Retina (tissue), 1 donor: ENCODE measurements at regions not wholly inside any gene's neighbourhood (a gene's known extent, or its start where the extent isn't known, plus 50 kb on each side); places are given as distances from the start of the nearest gene placed in this dataset.
"Not testable (repeated sequence)": the region's sequence is repeated elsewhere in the genome, so short reads cannot be mapped to it uniquely, and the experiment has no call there.

Experiments
- DNase-seq: peaks from one replicate; pipeline ENCODE4 v3.0.0-alpha.2; 2016

DNA sequence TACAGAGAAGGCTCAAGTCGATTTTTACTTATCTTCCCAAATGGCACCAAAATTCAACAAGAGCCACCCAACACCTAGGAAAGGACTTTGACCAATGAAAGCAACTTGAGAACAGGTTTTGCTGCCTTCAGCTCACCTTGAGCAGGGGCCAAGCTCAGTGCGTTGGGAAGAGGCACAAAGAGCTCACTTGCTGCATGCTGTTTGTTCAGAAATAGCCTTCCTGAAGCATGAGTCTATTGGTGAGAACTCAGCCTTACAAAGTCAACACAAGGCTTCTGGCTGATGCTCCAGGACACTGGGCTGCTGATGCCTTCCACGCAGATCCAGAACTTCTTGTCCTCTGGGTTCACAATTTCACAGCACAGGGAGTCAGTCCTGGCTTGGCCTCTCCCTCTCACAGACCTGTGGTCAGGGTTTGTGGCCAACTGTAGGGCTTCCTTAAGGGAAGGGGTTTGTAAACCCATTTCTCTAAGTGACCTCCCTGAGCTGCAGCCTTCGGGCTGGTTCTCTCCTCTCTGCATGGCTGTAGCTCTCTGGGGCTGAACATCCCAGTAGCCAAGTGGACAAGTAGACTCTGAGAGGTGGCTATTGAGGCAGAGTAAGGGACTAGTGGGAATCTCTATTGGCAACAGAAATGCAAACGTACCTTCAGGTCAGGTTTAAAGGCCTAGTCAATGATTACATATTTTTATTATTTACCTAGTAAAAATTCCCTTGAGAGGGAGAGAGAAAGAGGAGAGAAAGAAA, 124.7 kb upstream of the GATA6 start:
- no peak for DNase-seq

DNA sequence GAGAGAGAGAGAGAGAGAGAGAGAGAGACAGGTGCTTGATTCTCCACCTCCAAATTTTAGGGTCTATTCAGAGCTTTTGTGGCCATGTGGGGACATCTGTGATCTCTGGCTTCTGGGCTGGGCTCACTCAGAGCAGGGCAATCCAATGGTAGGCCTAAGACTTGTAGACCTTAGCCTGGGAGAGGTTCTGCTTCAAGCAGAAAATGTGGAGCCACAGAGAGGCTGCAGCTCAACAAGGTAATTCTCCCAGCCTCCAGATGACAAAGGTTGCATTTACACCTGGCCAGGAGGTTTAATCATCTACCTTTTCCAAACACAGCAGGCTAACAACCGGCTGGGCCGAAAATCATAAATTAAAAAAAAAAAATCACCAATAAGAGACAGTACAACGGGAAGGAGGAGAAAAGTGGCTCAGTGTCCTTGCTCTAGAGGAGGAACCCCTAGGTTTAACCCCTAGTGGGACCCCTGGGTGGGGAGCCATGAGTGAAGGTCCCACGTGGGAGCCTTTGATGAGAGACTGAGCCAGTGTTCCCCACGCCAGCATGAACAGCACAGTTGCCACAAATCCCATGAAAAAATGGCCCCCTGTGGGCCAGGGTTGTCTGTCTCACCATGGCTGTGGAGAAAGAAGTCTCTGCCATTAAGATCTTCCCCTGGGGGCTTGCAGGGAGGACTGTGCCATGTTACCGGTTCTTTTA, 124.0 kb upstream of the GATA6 start:
- no peak for DNase-seq

DNA sequence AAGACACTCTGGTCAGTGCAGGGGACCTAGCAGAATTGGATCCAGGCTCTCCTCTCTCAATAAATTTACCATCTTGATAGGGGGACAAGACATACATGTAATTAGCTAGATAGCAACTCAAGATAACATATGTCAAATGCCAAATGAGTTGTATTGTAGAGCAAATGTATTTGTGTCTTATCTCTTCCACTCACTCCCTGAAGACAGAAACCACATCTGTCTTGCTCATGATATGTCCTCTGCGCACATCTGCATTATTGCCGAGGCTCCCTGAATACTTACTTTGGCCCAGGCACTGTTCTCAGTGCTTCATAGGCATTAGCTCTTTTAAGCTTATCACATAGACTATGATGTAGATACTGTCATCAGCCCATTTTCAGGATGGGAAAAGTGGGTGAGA, 122.9 kb upstream of the GATA6 start:
- no peak for DNase-seq

DNA sequence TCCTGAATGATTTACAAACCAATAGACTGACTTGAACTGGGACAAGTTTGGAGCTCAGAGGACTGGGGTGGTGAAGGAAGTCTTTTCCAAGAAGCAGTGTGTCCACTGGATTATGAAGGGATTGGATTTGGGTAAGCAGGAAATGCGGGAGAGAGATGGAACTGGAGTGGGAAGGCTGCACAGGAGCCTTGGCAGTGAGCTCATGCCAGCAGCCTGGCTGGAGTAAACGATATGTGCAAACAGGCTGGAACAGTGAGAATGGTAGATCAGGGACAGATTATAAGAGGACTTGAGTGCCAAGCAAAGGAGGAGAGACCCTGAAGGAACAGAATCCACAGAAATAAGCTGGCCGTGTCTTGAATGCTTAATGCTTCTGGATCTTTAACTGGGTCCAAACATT, 121.9 kb upstream of the GATA6 start:
- no peak for DNase-seq

DNA sequence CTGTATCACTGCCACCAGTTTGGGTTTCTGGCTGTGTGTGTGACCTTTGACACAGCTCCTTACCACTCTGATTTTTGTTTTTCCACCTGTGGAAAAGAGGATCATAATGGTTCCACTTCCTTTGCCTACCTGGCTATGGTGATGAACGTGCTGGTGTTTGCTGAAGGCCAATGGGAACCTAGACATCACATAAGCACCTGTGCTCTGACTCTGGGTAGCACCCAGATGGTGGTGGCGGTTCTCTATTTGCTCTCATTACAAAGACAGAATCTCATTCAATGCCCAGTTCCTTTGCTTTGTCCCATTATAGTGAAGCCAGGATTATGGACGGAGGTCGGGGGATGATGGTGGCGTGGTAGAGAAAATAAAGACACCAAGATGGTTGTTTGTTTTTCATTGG, 121.2 kb upstream of the GATA6 start:
- no peak for DNase-seq

DNA sequence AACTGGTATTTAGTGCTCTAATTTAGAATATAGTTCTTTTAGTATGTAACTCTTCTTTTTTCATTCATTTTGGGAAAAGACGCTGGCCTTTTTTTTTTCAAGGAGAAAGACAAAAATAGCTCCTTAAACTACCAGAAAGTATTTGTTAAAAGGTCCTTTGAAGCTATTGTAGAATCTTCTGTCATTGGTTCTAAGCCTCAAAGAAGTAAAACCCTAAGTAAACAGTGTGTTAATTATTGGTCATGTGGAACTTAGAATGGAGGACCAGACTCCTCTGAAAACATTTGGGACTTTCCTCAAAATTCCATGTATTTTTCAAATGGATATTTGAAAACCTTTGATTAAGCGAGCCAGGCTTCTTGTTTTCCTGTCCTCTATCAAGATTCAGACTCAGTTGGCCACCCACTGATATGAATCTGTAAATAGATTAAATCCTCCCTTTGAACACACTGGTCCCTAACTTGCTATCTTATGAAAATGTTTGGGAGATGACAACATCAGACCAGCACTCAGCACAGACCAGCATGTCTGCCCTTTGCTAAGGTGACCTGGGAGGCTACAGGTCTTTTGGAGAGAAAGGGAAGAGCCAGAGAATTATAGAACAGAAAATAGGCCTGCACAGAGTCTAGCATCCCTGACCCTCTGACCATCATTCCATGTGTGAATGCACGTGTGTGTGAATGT, 120.3 kb upstream of the GATA6 start:
- no peak for DNase-seq

DNA sequence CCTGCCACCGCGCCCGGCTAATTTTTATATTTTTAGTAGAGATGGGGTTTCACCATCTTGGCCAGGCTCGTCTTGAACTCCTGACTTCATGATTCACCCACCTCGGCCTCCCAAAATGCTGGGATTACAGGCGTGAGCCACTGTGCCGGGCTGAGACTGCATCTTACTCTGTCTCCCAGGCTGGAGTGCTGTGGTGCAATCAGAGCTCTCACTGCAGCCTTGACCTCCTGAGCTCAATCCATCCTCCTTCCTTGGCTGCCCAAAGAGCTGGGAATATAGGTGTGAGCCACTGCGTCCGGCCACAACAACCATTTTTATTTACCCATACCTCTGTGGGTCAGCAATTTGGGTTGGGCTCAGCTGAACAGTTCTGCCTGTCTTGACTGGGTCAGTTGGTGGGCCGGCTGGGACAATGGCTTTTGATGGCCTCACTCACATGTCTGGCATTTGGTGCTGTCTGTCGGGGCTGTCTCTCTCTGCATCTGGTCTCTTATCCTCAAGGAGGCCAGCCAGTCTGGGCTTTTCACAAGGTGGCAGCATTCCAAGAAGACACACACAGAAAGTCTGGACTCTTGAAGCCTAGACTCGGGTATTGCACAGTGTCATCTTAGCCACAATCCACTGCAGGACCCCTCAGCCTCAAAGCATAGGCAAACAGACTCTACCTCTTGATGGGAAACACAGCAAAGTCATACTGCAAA, 116.8 kb upstream of the GATA6 start:
- no peak for DNase-seq

DNA sequence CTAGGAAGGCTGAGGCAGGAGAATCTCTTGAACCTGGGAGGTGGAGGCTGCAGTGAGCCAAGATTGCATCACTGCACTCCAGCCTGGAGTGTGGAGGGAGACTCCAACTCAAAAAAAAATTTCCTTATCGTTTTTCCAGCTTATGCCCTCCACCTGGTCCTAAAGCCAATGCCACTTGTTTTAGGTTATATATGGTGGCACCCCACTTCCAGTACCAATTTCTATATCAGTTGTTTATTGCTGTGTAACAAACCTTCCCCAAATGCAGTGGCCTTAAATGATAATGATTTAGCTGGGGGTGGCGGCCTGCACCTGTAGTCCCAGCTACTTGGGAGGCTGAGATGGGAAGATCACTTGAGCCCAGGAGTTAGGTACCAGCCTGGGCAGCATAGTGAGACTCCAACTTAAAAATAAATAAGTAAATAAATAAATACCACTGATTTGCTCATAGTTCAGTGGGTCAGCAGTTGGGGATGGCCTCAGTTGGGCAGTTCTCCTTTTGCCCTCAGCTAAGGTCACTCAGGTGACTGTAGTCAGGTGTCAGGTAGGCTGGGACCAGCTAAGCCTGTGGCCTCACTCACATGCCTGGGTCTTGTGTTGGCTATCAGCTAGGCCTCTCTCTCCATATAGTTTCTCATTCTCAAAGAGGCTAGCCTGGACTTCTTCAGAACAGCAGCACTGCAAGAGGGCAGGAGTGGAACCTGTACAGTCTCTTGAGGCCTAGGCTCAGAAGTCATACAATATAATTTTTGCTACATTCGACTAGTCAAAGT, 113.7 kb upstream of the GATA6 start:
- DNase-seq, result no peak

DNA sequence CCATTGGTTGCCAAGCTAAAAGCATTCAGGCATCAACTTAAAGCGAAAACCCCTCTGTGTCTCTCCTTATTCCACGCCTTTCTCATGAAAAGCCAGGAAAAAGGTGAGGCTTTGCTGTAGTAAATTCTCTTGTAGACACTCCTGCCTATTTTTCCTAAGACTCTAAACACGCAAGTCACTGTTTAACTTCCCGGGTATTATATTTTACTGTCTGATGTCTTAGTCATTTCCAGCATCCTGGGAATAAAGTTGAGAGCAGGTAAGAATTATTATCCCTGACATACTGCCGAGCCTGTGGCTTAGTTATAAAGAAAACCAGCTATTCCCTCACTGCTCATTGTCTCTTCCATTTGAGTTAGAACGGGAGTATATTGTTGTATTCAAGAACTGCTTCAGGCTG, 112.4 kb upstream of the GATA6 start:
- no peak for DNase-seq

DNA sequence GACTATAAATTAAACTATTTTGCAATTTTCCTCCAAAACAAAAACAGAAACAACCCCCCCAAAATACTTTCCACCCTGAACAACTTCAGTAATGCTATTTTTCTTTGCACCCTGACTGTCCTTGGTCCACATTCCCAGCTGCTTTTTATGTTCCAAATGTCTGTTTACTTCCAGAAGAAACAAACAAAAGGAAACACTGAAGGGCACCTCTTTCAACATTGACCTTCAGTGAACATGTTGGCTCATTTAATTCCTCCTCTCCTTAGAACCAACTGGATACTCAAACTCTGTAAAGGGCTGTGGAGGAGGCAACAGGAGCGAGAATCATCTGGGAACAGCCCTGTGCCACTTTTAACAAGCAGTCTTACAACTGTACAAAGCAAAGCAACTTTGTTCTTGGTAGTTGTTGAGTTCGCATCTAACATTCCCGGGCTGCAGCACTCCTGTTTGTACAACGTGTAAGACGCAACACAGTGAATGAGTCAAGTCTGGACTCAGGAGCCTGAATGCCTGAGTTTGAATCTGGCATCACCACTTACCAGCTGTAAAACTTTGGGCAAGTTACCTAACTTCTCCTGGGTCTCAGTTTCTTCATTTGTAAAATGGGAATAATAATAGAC, 111.4 kb upstream of the GATA6 start:
- DNase-seq, result no peak

DNA sequence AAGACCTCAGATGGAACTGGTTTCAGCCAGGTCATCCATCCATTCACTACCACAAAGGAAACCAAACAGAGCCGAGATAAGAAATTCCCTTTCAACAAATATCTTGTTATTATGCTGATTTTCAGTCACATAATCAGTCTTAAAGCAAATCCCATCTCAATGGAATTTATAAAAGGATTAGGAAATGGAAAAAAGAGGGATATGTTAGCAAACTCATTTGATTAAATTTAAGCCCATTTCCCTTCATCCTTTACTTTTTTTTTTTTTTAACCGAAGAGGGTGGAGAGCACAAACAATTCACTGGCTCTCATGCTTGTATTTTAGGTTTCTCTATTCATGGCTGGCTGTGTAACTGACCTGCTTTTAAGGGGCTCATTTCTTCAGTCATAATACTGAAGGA, 109.0 kb upstream of the GATA6 start:
- DNase-seq, result no peak

DNA sequence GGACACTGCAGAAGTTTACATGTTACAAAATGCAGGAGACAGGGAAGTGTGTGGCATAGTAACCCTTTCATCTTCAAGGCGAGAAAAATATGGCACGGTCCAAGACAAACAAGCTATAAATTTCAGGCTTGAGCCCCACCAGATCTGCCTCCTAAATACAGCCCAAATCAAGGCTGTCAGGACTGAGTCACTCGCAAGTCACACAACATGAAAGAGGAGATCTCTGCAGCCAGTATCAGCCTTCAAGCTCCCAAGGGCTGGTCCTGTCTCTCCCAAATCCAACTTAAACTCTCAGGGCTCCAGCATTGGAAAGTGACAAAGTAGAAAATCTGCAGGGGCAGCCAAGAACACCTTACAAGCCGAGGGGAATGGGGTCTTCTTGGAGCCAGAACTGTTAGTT, 106.3 kb upstream of the GATA6 start:
- no peak for DNase-seq

DNA sequence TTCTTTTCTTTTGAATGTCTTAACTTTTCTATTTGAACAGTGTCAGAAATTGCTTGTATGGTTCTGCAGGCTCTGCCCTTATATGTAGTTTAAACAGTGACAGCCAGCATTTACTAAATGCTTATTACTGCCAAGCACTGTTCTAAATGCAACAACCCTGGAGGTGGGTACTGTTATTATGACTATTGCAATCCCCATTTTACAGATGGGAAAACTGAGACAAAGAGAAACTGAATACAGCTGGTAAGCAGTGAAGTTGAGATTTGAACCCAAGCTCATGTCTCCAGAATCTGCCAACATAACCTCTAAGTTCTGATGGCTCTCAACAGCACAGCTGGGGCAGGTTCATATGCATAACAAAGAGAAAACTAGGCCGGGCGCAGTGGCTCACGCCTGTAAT, 105.7 kb upstream of the GATA6 start:
- no peak for DNase-seq

DNA sequence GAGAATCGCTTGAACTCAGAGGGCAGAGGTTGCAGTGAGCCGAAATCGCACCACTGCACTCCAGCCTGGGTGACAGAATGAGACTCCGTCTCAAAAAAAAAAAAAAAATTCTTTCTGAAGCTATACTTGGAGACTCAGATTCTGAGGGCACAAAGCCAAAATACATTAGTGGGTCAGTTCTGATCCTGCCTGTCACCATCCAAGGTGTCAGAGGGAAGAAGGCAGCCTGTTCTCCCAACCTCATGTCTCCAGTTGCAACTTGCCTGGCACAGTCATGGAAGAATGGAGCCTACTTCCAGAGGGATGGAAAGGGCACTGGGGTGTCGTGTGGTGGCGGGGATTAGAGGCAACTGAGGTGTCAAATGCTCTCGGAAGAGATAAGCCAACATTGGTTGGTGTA, 104.8 kb upstream of the GATA6 start:
- no peak for DNase-seq

DNA sequence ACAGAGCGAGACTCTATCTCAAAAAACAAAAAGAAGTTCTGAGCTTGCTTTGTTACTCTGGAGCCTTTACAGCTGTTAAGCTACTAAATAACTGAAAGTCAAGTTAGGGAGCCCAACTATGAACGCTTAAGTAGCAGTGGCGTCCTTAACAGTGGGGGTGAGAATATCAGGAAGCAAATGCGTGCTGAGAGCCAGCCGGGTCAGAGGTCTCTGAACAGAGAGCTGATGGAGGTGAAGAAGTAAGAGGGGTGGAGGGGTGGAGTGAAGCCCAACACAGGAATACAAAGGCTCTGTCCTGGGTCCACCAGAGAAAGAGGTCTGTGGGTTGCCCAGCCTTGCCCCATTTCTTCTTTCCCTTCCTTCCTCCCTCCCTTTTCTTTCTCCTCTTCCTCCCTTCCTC, 104.1 kb upstream of the GATA6 start:
- no peak for DNase-seq

DNA sequence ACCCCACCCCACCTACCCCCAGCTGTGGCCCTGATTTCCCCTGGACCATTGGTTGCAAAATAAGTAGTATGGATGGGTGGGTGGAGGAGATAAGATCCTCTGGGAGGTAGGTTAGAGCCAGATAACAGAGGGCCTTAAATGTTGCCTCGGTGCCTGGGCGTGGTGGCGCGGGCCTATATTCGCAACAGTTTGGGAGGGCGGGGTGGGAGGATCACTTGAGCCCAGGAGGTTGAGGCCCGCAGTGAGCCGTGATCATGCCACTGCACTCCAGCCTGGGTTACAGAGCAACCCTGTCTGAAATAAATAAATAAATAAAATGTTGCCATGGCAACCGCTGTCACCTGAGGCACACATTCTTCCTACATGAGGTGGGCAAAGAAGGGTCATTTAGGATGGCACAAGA, 103.3 kb upstream of the GATA6 start:
- DNase-seq, result no peak

DNA sequence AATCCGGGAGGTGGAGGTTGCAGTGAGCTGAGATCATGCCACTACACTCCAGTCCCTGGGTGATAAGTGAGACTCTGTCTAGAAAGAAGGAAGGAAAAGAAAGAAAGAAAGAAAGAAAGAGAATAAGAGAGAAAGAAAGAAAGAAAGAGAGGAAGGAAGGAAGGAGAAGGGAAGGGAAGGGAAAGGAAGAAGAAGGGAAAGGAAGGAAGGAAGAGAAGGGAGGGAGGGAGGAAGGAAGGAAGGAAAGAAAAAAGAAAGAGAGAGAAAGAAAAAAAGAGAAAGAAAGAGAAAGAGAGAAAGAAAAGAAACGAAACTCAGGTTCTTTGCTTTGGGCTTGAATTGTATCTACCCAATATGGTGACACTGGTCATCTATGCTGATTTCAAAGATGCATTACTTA, 102.3 kb upstream of the GATA6 start:
- no peak for DNase-seq

DNA sequence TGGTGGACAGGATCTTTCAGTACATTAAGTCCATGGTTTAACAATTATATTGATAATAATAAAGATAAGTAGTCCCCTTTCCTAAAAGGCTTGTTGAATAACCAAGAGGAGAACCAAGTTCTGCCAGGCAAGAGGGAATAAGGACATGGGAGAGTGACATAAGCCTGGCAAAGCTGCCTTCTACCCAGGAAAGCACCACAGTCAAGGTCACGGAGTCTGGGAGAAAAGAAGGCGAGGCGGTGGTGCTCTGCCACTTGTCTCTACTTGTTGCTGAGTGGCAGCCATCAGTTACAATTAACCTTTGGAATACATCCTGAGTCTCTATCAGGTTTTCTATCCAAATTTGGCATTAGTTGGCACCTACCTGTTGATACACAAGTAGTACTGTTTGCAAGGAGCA, 101.7 kb upstream of the GATA6 start:
- DNase-seq, result no peak

DNA sequence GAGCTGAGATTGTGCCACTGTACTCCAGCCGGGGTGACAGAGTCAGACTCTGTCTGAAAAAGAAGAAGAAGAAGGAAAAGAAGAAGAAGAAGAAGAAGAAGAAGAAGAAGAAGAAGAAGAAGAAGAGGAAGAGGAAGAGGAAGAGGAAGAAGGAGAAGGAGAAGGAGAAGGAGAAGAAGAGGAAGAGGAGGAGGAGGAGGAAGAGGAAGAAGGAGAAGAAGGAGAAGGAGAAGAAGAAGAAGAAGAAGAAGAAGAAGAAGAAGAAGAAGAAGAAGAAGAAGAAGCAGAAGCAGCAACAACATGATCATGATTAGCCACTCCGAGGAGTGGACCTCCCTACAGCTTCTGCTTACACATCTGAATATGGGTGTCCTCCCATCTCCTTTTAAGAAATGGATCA, 100.6 kb upstream of the GATA6 start:
- not testable (repeated sequence) for DNase-seq

DNA sequence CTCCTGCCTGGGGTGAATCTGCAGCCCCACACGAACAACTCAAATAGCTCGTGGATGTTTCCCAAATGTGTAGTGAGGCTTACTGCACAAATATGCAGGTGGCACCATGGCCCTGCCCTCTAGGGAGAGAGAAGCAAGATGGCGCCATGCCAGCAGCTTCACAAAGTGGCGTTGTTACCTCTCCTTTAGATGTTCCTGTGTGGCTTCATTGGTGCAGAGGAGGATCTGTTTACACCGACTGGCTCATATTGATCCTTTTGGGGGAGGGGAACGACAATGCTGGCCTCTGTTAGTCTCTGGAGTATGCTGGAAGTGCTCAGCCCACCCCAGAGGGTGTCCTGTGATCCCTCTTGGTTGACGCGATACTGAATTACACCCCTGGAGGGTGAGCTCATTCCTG, 99.5 kb upstream of the GATA6 start:
- no peak for DNase-seq

DNA sequence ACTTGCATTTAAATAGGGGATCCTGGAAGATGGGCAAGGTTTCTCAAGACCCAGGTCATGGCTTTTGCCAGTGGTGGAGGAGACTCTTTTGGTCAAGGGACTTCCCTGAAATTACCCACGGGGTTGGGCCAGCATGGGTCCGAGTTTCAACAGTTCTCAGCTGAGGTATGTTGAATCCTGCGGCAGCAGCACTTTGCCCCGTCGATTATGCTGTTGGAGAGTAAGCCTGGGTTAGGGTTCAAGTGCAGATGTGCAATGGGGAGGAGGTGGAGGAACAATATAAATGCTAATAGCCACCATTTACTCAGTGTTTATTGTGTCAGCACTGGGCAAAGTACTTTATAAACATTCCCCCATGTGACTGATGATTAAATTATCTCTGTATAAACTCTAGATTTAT, 96.0 kb upstream of the GATA6 start:
- no peak for DNase-seq

DNA sequence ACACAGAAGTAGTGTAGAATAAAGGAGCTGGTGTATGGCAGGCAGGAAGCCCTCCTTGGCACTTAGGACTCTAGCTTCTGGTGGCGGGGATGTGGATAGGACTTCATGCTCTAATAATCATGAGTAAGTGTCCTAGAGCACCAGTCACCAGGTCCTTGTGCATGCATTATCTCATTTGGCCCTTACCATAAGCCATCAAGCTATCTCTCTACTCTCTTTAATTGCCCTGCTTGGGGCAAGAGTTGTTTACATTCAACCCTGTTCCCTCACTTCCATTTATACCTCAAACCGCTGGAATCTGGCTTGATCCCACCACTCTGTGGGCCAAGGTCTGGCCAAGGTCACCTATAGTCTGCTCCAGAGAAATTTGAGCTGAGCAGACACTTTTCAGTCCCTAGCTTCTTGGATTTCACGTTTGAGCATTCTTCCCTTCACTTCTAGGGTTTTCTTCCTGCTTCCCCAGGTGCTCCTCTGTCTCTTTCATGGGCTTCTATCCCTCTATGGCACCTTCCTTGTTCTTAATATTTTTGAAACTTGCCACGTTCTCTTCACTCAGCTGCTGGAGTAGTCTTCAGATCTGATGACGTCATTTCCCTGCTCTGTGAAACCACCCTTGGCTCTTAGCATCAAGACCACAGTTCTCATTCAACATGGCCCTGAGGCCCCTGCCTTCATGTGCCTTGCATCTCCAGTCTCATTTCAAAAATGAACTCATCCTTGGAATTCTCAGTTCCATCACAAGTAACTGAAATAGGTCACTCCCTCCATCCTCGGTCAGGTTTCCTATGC, 94.9 kb upstream of the GATA6 start:
- DNase-seq, result no peak
